ENCODE measurements at regions not wholly inside any gene's neighbourhood (a gene's known extent, or its start where the extent isn't known, plus 50 kb on each side); places are given as distances from the start of the nearest gene placed in this dataset.

GRCh38 chr4:122224348-122224747 is 72.2 kb downstream of the BLTP1 start:
- TF ChIP-seq POLR2A (IDR thresholded peaks at IDR 0.05): no peak
- TF ChIP-seq, protein P1, sequence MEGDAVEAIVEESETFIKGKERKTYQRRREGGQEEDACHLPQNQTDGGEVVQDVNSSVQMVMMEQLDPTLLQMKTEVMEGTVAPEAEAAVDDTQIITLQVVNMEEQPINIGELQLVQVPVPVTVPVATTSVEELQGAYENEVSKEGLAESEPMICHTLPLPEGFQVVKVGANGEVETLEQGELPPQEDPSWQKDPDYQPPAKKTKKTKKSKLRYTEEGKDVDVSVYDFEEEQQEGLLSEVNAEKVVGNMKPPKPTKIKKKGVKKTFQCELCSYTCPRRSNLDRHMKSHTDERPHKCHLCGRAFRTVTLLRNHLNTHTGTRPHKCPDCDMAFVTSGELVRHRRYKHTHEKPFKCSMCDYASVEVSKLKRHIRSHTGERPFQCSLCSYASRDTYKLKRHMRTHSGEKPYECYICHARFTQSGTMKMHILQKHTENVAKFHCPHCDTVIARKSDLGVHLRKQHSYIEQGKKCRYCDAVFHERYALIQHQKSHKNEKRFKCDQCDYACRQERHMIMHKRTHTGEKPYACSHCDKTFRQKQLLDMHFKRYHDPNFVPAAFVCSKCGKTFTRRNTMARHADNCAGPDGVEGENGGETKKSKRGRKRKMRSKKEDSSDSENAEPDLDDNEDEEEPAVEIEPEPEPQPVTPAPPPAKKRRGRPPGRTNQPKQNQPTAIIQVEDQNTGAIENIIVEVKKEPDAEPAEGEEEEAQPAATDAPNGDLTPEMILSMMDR (IDR thresholded peaks at IDR 0.05): no peak
